H1 (cell line): ENCODE measurements at regions not wholly inside any gene's neighbourhood (a gene's known extent, or its start where the extent isn't known, plus 50 kb on each side); places are given as distances from the start of the nearest gene placed in this dataset.

ENCODE experiments used
- GTF2F1 ChIP-seq: IDR thresholded peaks from 2 replicates; pipeline ENCODE4 v1.6.1; 2012; ENCODE audit warnings: low read depth, low read length, improper control_type of control experiment, borderline replicate concordance
- RNF2 ChIP-seq: fragments of 200-900, 300-1000 bp; sonication (generic); IDR thresholded peaks from 2 replicates; pipeline ENCODE4 v1.7.1; 2016; ENCODE audit warnings: borderline replicate concordance, low read depth, mild to moderate bottlenecking, antibody characterized with exemption, low read length; ENCODE audit not compliant: poor library complexity, severe bottlenecking; ENCODE audit errors: missing control alignments
- TAF7 ChIP-seq: optimal IDR thresholded peaks from 2 replicates; pipeline ENCODE3; 2011; ENCODE audit warnings: low read depth, mild to moderate bottlenecking, inconsistent platforms, low read length, moderate library complexity, borderline replicate concordance

GRCh38 chr3:86865506-86865905 lies 125.4 kb downstream of the VGLL3 start (continued):
- TF ChIP-seq TAF7 (no peak), RNF2 (no peak), GTF2F1 (no peak)
- TF ChIP-seq, all 59 proteins: peak for 0
